AG09309 (cell line): ENCODE measurements at regions not wholly inside any gene's neighbourhood (a gene's known extent, or its start where the extent isn't known, plus 50 kb on each side); places are given as distances from the start of the nearest gene placed in this dataset.
"Not testable (repeated sequence)": the region's sequence is repeated elsewhere in the genome, so short reads cannot be mapped to it uniquely, and the experiment has no call there.

Experiments
- DNase-seq: peaks from one replicate; pipeline ENCODE4 v3.0.0-alpha.2; 2010; ENCODE audit warnings: low read depth
- H3K4me3 ChIP-seq: 2 replicates; pipeline ENCODE4 v1.5.1; 2011; ENCODE audit warnings: mild to moderate bottlenecking, low read depth, low read length, moderate library complexity; ENCODE audit not compliant: control insufficient read depth
- CTCF ChIP-seq: IDR thresholded peaks from 2 replicates; pipeline ENCODE4 v1.5.1; 2011; ENCODE audit warnings: mild to moderate bottlenecking, low read depth, low read length, inconsistent platforms; ENCODE audit not compliant: insufficient read depth, control insufficient read depth; ENCODE audit errors: missing control alignments

GRCh38 chr14:27608377-27608776, 1010.5 kb upstream of the NOVA1 start:
- H3K4me3 ChIP-seq = no peak overlapping the region
- TF ChIP-seq CTCF = no peak
- DNase-seq = no peak

- H3K4me3 ChIP-seq = no peak overlapping the region
- no peak for DNase-seq
- TF ChIP-seq CTCF = no peak
Measured at GRCh38 chr14:27612121-27612520, 1014.3 kb upstream of the NOVA1 start.

GRCh38 chr14:27613102-27613501, 1015.3 kb upstream of the NOVA1 start:
- no peak for TF ChIP-seq CTCF
- H3K4me3 ChIP-seq = no peak overlapping the region
- DNase-seq = no peak

- H3K4me3 ChIP-seq = no peak overlapping the region
- TF ChIP-seq CTCF = no peak
- DNase-seq = no peak
Measured at GRCh38 chr14:27623782-27624181, 1025.9 kb upstream of the NOVA1 start.

GRCh38 chr14:27634056-27634970, 1036.5 kb upstream of the NOVA1 start:
- no peak overlapping the region for H3K4me3 ChIP-seq
- DNase-seq = no peak
- TF ChIP-seq CTCF = no peak

- H3K4me3 ChIP-seq, DNase-seq: not testable (repeated sequence)
Measured at GRCh38 chr14:27640688-27641087, 1042.9 kb upstream of the NOVA1 start.

GRCh38 chr14:27642251-27642866, 1044.5 kb upstream of the NOVA1 start:
- TF ChIP-seq CTCF = no peak
- no peak overlapping the region for H3K4me3 ChIP-seq
- DNase-seq = no peak
